H9 (cell line): ENCODE measurements at regions not wholly inside any gene's neighbourhood (a gene's known extent, or its start where the extent isn't known, plus 50 kb on each side); places are given as distances from the start of the nearest gene placed in this dataset.

ENCODE experiments used
- DNase-seq: peaks from one replicate; pipeline ENCODE4 v3.0.0-alpha.2; 2017
- H2AFZ ChIP-seq: one replicate; pipeline ENCODE4 v1.6.1; 2013; ENCODE audit warnings: mild to moderate bottlenecking, low read length, control low read depth, moderate library complexity
- H2AK5ac ChIP-seq: 2 replicates; pipeline ENCODE4 v1.6.1; 2013; ENCODE audit warnings: low read length, control low read depth, mixed read lengths; ENCODE audit not compliant: insufficient read length
- H2BK120ac ChIP-seq: one replicate; pipeline ENCODE4 v1.6.1; 2013; ENCODE audit warnings: low read depth, mild to moderate bottlenecking, low read length, control low read depth, inconsistent platforms; ENCODE audit not compliant: poor library complexity, severe bottlenecking
- H2BK12ac ChIP-seq: 2 replicates; pipeline ENCODE4 v1.6.1; 2013; ENCODE audit warnings: low read length, control low read depth, mixed read lengths, low read depth; ENCODE audit not compliant: insufficient read length
- H2BK15ac ChIP-seq: 2 replicates; pipeline ENCODE4 v1.6.1; 2013; ENCODE audit warnings: low read depth, low read length, control low read depth
- H2BK20ac ChIP-seq: one replicate; pipeline ENCODE4 v1.6.1; 2013; ENCODE audit warnings: low read depth, mild to moderate bottlenecking, low read length, control low read depth, inconsistent platforms; ENCODE audit not compliant: poor library complexity, severe bottlenecking
- H2BK5ac ChIP-seq: 2 replicates; pipeline ENCODE4 v1.6.1; 2013; ENCODE audit warnings: low read length, control low read depth, mixed read lengths; ENCODE audit not compliant: insufficient read length
- H3K14ac ChIP-seq: 2 replicates; pipeline ENCODE4 v1.6.1; 2013; ENCODE audit warnings: low read length, control low read depth; ENCODE audit not compliant: insufficient read depth
- H3K18ac ChIP-seq: 2 replicates; pipeline ENCODE4 v1.6.1; 2013; ENCODE audit warnings: low read depth, mild to moderate bottlenecking, mixed read lengths, low read length, control low read depth; ENCODE audit not compliant: insufficient read length
- H3K23ac ChIP-seq: 2 replicates; pipeline ENCODE4 v1.6.1; 2013; ENCODE audit warnings: low read length, control low read depth, mixed read lengths, low read depth; ENCODE audit not compliant: insufficient read length
- H3K23me2 ChIP-seq: 2 replicates; pipeline ENCODE4 v1.6.1; 2013; ENCODE audit warnings: low read depth, mild to moderate bottlenecking, mixed read lengths, low read length, control low read depth; ENCODE audit not compliant: insufficient read length, poor library complexity, severe bottlenecking
- H3K27ac ChIP-seq: 2 replicates; pipeline ENCODE4 v1.5.1; 2013; ENCODE audit warnings: low read length, control low read depth, mixed read lengths, low read depth; ENCODE audit not compliant: insufficient read length
- H3K27me3 ChIP-seq: 2 replicates; pipeline ENCODE4 v1.6.1; 2013; ENCODE audit warnings: low read length, control low read depth, inconsistent platforms; ENCODE audit not compliant: insufficient read depth
- H3K4ac ChIP-seq: 2 replicates; pipeline ENCODE4 v1.6.1; 2013; ENCODE audit warnings: low read depth, mild to moderate bottlenecking, control low read depth, inconsistent platforms, low read length, moderate library complexity
- H3K4me1 ChIP-seq: 2 replicates; pipeline ENCODE4 v1.6.1; 2013; ENCODE audit warnings: low read length, control low read depth, inconsistent platforms; ENCODE audit not compliant: insufficient read depth
- H3K4me2 ChIP-seq: 2 replicates; pipeline ENCODE4 v1.6.1; 2013; ENCODE audit warnings: low read length, control low read depth, mixed read lengths; ENCODE audit not compliant: insufficient read length, insufficient read depth
- H3K56ac ChIP-seq: 2 replicates; pipeline ENCODE4 v1.6.1; 2013; ENCODE audit warnings: low read depth, mild to moderate bottlenecking, mixed read lengths, low read length, control low read depth; ENCODE audit not compliant: insufficient read length
- H3K79me1 ChIP-seq: 2 replicates; pipeline ENCODE4 v1.6.1; 2013; ENCODE audit warnings: low read depth, mild to moderate bottlenecking, moderate library complexity, low read length, control low read depth, inconsistent platforms; ENCODE audit not compliant: insufficient read depth, poor library complexity, severe bottlenecking
- H3K79me2 ChIP-seq: 2 replicates; pipeline ENCODE4 v1.6.1; 2013; ENCODE audit warnings: low read length, control low read depth, inconsistent platforms; ENCODE audit not compliant: insufficient read depth
- H3K9ac ChIP-seq: 2 replicates; pipeline ENCODE4 v1.6.1; 2013; ENCODE audit warnings: low read length, control low read depth, mixed read lengths; ENCODE audit not compliant: insufficient read length; ENCODE audit errors: extremely low read depth
- H3K9me3 ChIP-seq: one replicate; pipeline ENCODE4 v1.6.1; 2013; ENCODE audit warnings: low read depth, low read length, inconsistent platforms; ENCODE audit not compliant: control insufficient read depth
- H3T11ph ChIP-seq: one replicate; pipeline ENCODE4 v1.6.1; 2013; ENCODE audit warnings: mild to moderate bottlenecking, low read length, control low read depth, inconsistent platforms
- H4K20me1 ChIP-seq: one replicate; pipeline ENCODE4 v1.6.1; 2013; ENCODE audit not compliant: control insufficient read depth, insufficient read length, insufficient read depth
- H4K5ac ChIP-seq: 2 replicates; pipeline ENCODE4 v1.6.1; 2013; ENCODE audit warnings: low read depth, mild to moderate bottlenecking, mixed read lengths, low read length, control low read depth; ENCODE audit not compliant: insufficient read length
- H4K8ac ChIP-seq: replicated peaks from 2 replicates; pipeline ENCODE4 v1.6.1; 2013; ENCODE audit warnings: low read length, control low read depth, mixed read lengths, low read depth; ENCODE audit not compliant: insufficient read length
- H4K91ac ChIP-seq: 2 replicates; pipeline ENCODE4 v1.6.1; 2013; ENCODE audit warnings: low read depth, mild to moderate bottlenecking, moderate library complexity, mixed read lengths, low read length, control low read depth; ENCODE audit not compliant: insufficient read length
- H3K27ac Mint-ChIP-seq, 3 experiments: 2 replicates in 2 of 3; 3 replicates in 1 of 3; pipeline ENCODE4 v1.8.0; 2020 to 2021; ENCODE audit warnings: mixed read lengths in 3 of 3, mild to moderate bottlenecking in 1 of 3, moderate library complexity in 1 of 3
- H3K27me3 Mint-ChIP-seq: 2 replicates; pipeline ENCODE4 v1.8.0; 2021; ENCODE audit warnings: low read depth, mild to moderate bottlenecking, moderate library complexity, mixed read lengths
- H3K36me3 Mint-ChIP-seq, 3 experiments: 2 replicates in 2 of 3; 3 replicates in 1 of 3; pipeline ENCODE4 v1.8.0; 2020 to 2021; ENCODE audit warnings: low read depth in 3 of 3, mixed read lengths in 3 of 3; ENCODE audit not compliant: insufficient read depth in 1 of 3
- H3K4me1 Mint-ChIP-seq, 2 experiments: 2 replicates each; pipeline ENCODE4 v1.8.0; 2020; ENCODE audit warnings: mixed read lengths in 2 of 2
- H3K4me3 Mint-ChIP-seq, 2 experiments: 2 replicates in 1 of 2; 3 replicates in 1 of 2; pipeline ENCODE4 v1.8.0; 2020 to 2021; ENCODE audit warnings: mild to moderate bottlenecking in 2 of 2, mixed read lengths in 2 of 2, moderate library complexity in 1 of 2
- H3K9me3 Mint-ChIP-seq, 2 experiments: 2 replicates in 1 of 2; 3 replicates in 1 of 2; pipeline ENCODE4 v1.8.0; 2020; ENCODE audit warnings: mild to moderate bottlenecking in 2 of 2, mixed read lengths in 2 of 2, moderate library complexity in 1 of 2
- WGBS: extraction: QIAGEN DNeasy Blood & Tissue Kit; methylation state at CpG from one replicate; pipeline ENCODE4 v1.1.7; 2013; ENCODE audit warnings: missing lambda C conversion rate, low lambda C conversion rate, mixed read lengths; ENCODE audit not compliant: insufficient read length; ENCODE audit errors: extremely low coverage; 5-methylcytosine and 5-hydroxymethylcytosine counted together
- TF ChIP-seq, protein P1 (sequence below): fragments of 200-600 bp; sonication (generic); conservative IDR thresholded peaks from 3 replicates; pipeline ENCODE4 v1.8.0; 2021; ENCODE audit warnings: antibody characterized with exemption, mild to moderate bottlenecking

DNA sequence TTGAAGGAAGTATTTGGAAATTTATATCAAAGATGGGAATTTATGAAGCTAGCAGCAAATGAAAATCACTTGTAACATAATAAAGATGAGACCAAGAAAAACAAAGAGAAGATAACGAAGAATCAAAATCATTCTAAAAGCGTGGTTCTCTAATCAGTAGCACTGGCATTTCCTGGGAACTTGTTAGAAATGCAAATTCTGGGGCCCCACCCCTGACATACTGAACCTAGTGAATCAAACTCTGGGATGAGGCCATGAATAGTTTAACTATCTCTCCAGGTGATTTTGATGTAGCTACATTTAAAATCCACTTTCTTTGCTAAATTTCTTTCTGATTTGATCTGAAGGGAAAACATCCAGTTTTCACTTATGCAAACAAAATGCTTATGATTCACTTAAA is 1075.6 kb downstream of the HACE1 start:
- Mint-ChIP-seq H3K4me3 (no peak overlapping the region), H3K27ac (no peak overlapping the region; a peak in 1 of 7 replicates), H3K36me3 (no peaks in the 10 kb centered on the region), H3K4me1 (peaks cover 15 to 19% of the 10 kb centered on the region in 2 experiments), H3K27me3 (no peaks in the 10 kb centered on the region), H3K9me3 (no peaks in the 10 kb centered on the region)
- Histone ChIP-seq H3K18ac (no peak overlapping the region), H3K23me2 (no peaks in the 10 kb centered on the region), H2BK12ac (no peak overlapping the region), H3T11ph (no peak overlapping the region), H3K4me1 (no peaks in the 10 kb centered on the region), H3K9ac (no peak overlapping the region), H3K56ac (no peak overlapping the region), H3K27me3 (no peaks in the 10 kb centered on the region), H4K5ac (no peak overlapping the region), H3K9me3 (no peaks in the 10 kb centered on the region), H4K20me1 (no peaks in the 10 kb centered on the region), H3K4me2 (no peak overlapping the region), H3K79me1 (no peaks in the 10 kb centered on the region), H3K23ac (no peak overlapping the region), H4K91ac (no peak overlapping the region), H3K14ac (no peak overlapping the region), H4K8ac (no peak overlapping the region), H2BK5ac (no peak overlapping the region), H2BK120ac (no peak overlapping the region), H2AK5ac (no peak overlapping the region), H3K4ac (no peak overlapping the region), H2AFZ (no peak overlapping the region), H2BK15ac (no peak overlapping the region), H3K27ac (no peak overlapping the region), H2BK20ac (no peak overlapping the region), H3K79me2 (no peaks in the 10 kb centered on the region)
- WGBS, result no CpG with 5 or more reads among the region's 2 CpGs
- TF ChIP-seq, protein P1, sequence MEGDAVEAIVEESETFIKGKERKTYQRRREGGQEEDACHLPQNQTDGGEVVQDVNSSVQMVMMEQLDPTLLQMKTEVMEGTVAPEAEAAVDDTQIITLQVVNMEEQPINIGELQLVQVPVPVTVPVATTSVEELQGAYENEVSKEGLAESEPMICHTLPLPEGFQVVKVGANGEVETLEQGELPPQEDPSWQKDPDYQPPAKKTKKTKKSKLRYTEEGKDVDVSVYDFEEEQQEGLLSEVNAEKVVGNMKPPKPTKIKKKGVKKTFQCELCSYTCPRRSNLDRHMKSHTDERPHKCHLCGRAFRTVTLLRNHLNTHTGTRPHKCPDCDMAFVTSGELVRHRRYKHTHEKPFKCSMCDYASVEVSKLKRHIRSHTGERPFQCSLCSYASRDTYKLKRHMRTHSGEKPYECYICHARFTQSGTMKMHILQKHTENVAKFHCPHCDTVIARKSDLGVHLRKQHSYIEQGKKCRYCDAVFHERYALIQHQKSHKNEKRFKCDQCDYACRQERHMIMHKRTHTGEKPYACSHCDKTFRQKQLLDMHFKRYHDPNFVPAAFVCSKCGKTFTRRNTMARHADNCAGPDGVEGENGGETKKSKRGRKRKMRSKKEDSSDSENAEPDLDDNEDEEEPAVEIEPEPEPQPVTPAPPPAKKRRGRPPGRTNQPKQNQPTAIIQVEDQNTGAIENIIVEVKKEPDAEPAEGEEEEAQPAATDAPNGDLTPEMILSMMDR, result no peak
- DNase-seq, result no peak
